IMR-90 (cell line): ENCODE measurements at regions not wholly inside any gene's neighbourhood (a gene's known extent, or its start where the extent isn't known, plus 50 kb on each side); places are given as distances from the start of the nearest gene placed in this dataset.

Source experiments
- ATAC-seq: fragments of 200-7000 bp; cut with Tn5 transposase; 2 replicates; pipeline ENCODE4 v1.9.1; 2020; ENCODE audit warnings: low read depth, mild to moderate bottlenecking, moderate library complexity
- BruUV-seq: library from RNA; stranded (reverse); fragments of 400-500 nt; replicated peaks from 2 replicates; lab custom pipeline; 2021; lab: Mats Ljungman, UMichigan
- CTCF ChIA-PET: fragments of 300-600 bp; formaldehyde crosslinking; extraction: SDS; loops from one replicate; lab custom pipeline; 2021; ENCODE audit warnings: antibody characterized with exemption; lab: Yijun Ruan, JAX
- POLR2A ChIA-PET: fragments of 300-600 bp; sonication (Branson Sonifier 250); formaldehyde crosslinking; loops from one replicate; lab custom pipeline; 2022; ENCODE audit warnings: antibody characterized with exemption; ENCODE audit not compliant: unreplicated experiment; lab: Charles Lee
- DNase-seq: peaks from one replicate; pipeline ENCODE4 v3.0.0; 2013
- H2AFZ ChIP-seq: replicated peaks from 2 replicates; pipeline ENCODE3; 2013; ENCODE audit warnings: low read length, mild to moderate bottlenecking; ENCODE audit not compliant: poor library complexity
- H2AK5ac ChIP-seq: 2 replicates; pipeline ENCODE4 v1.6.1; 2013; ENCODE audit warnings: low read depth, low read length, inconsistent platforms
- H2AK9ac ChIP-seq: replicated peaks from 2 replicates; pipeline ENCODE3; 2013; ENCODE audit warnings: mild to moderate bottlenecking, low read depth, low read length, moderate library complexity; ENCODE audit not compliant: poor library complexity
- H2BK120ac ChIP-seq: 2 replicates; pipeline ENCODE4 v1.6.1; 2013; ENCODE audit warnings: low read depth, low read length, inconsistent platforms
- H2BK15ac ChIP-seq: 3 replicates; pipeline ENCODE4 v1.6.1; 2013; ENCODE audit warnings: low read depth, low read length, inconsistent platforms
- H2BK20ac ChIP-seq: 2 replicates; pipeline ENCODE4 v1.6.1; 2013; ENCODE audit warnings: low read depth, mild to moderate bottlenecking, inconsistent platforms, low read length, moderate library complexity
- H2BK5ac ChIP-seq: 2 replicates; pipeline ENCODE4 v1.6.1; 2013; ENCODE audit warnings: mild to moderate bottlenecking, low read depth, low read length, inconsistent platforms; ENCODE audit not compliant: poor library complexity, severe bottlenecking
- H3K14ac ChIP-seq: replicated peaks from 2 replicates; pipeline ENCODE4 v1.6.1; 2013; ENCODE audit warnings: low read depth, low read length, inconsistent platforms
- H3K18ac ChIP-seq: 2 replicates; pipeline ENCODE4 v1.6.1; 2013; ENCODE audit warnings: low read depth, low read length, control low read depth
- H3K23ac ChIP-seq: 2 replicates; pipeline ENCODE4 v1.6.1; 2013; ENCODE audit warnings: low read depth, low read length, inconsistent platforms
- H3K27ac ChIP-seq: 2 replicates; pipeline ENCODE4 v1.5.1; 2013; ENCODE audit warnings: mild to moderate bottlenecking, control low read depth, low read length; ENCODE audit not compliant: insufficient read depth
- H3K27me3 ChIP-seq: 2 replicates; pipeline ENCODE4 v1.6.1; 2013; ENCODE audit warnings: low read length; ENCODE audit not compliant: control insufficient read depth, insufficient read depth
- H3K36me3 ChIP-seq: 2 replicates; pipeline ENCODE4 v1.6.1; 2013; ENCODE audit warnings: low read length, mixed read lengths; ENCODE audit not compliant: control insufficient read depth, insufficient read depth
- H3K4ac ChIP-seq: 2 replicates; pipeline ENCODE4 v1.6.1; 2013; ENCODE audit warnings: low read depth, low read length, inconsistent platforms
- H3K4me1 ChIP-seq: 2 replicates; pipeline ENCODE4 v1.6.1; 2013; ENCODE audit warnings: low read length, mixed read lengths; ENCODE audit not compliant: control insufficient read depth, insufficient read depth
- H3K4me2 ChIP-seq: 2 replicates; pipeline ENCODE4 v1.6.1; 2013; ENCODE audit warnings: low read depth, mild to moderate bottlenecking, control low read depth, low read length, moderate library complexity
- H3K4me3 ChIP-seq: 2 replicates; pipeline ENCODE4 v1.5.1; 2013; ENCODE audit warnings: low read depth, mild to moderate bottlenecking, control low read depth, low read length, moderate library complexity; ENCODE audit not compliant: insufficient read depth
- H3K56ac ChIP-seq: 2 replicates; pipeline ENCODE4 v1.6.1; 2013; ENCODE audit warnings: low read length, inconsistent platforms; ENCODE audit not compliant: insufficient read depth; ENCODE audit errors: extremely low read depth
- H3K79me1 ChIP-seq, 2 experiments: 2 replicates each; pipeline ENCODE4 v1.6.1; 2013; ENCODE audit warnings: low read length in 2 of 2, inconsistent platforms in 1 of 2, low read depth in 1 of 2
- H3K9ac ChIP-seq: 2 replicates; pipeline ENCODE4 v1.6.1; 2013; ENCODE audit warnings: low read depth, low read length, control low read depth
- H3K9me1 ChIP-seq: 2 replicates; pipeline ENCODE4 v1.6.1; 2013; ENCODE audit warnings: low read length, inconsistent platforms; ENCODE audit not compliant: insufficient read depth
- H3K9me3 ChIP-seq: 2 replicates; pipeline ENCODE4 v1.6.1; 2013; ENCODE audit warnings: low read length; ENCODE audit not compliant: control insufficient read depth, insufficient read depth
- H4K20me1 ChIP-seq: 2 replicates; pipeline ENCODE4 v1.6.1; 2013; ENCODE audit warnings: low read length, inconsistent platforms; ENCODE audit not compliant: insufficient read depth
- H4K5ac ChIP-seq: 2 replicates; pipeline ENCODE4 v1.6.1; 2013; ENCODE audit warnings: mild to moderate bottlenecking, low read depth, low read length, control low read depth
- H4K8ac ChIP-seq, 2 experiments: 2 replicates each; pipeline ENCODE4 v1.6.1; 2013; ENCODE audit warnings: low read depth in 2 of 2, low read length in 2 of 2, control low read depth in 1 of 2, inconsistent platforms in 1 of 2
- H4K91ac ChIP-seq: 2 replicates; pipeline ENCODE4 v1.6.1; 2013; ENCODE audit warnings: low read depth, low read length, inconsistent platforms; ENCODE audit not compliant: insufficient read depth
- BHLHE40 ChIP-seq: fragments of 150-350 bp; IDR thresholded peaks from 2 replicates; pipeline ENCODE4 v1.6.1; 2016; ENCODE audit warnings: mild to moderate bottlenecking, low read depth, low read length
- CEBPB ChIP-seq: IDR thresholded peaks from 2 replicates; pipeline ENCODE4 v1.6.1; 2012; ENCODE audit warnings: low read depth, low read length, improper control_type of control experiment
- CHD1 ChIP-seq: IDR thresholded peaks from 2 replicates; pipeline ENCODE4 v1.6.1; 2012; ENCODE audit warnings: low read depth, low read length, improper control_type of control experiment
- ELK1 ChIP-seq: fragments of 150-350 bp; IDR thresholded peaks from 2 replicates; pipeline ENCODE4 v1.6.1; 2016; ENCODE audit warnings: low read depth, mild to moderate bottlenecking, low read length, moderate library complexity, borderline replicate concordance
- FOS ChIP-seq: fragments of 150-350 bp; IDR thresholded peaks from 2 replicates; pipeline ENCODE4 v1.6.1; 2016; ENCODE audit warnings: low read depth, low read length
- MAFK ChIP-seq: IDR thresholded peaks from 2 replicates; pipeline ENCODE4 v1.6.1; 2012; ENCODE audit warnings: low read depth, low read length, improper control_type of control experiment
- MAZ ChIP-seq: IDR thresholded peaks from 2 replicates; pipeline ENCODE4 v1.6.1; 2012; ENCODE audit warnings: low read depth, mild to moderate bottlenecking, low read length, improper control_type of control experiment, moderate library complexity, borderline replicate concordance
- MXI1 ChIP-seq: IDR thresholded peaks from 2 replicates; pipeline ENCODE4 v1.6.1; 2012; ENCODE audit warnings: low read depth, mild to moderate bottlenecking, low read length, moderate library complexity, borderline replicate concordance
- NFE2L2 ChIP-seq: fragments of 150-350 bp; IDR thresholded peaks from 2 replicates; pipeline ENCODE4 v1.6.1; 2016; ENCODE audit warnings: low read depth, mild to moderate bottlenecking, low read length
- POLR2A ChIP-seq: IDR thresholded peaks from 2 replicates; pipeline ENCODE4 v1.6.1; 2012; ENCODE audit warnings: mild to moderate bottlenecking, low read depth, low read length
- RAD21 ChIP-seq: IDR thresholded peaks from 2 replicates; pipeline ENCODE4 v1.6.1; 2012; ENCODE audit warnings: low read length, improper control_type of control experiment
- RCOR1 ChIP-seq: IDR thresholded peaks from 2 replicates; pipeline ENCODE4 v1.6.1; 2012; ENCODE audit warnings: mild to moderate bottlenecking, low read length, improper control_type of control experiment; ENCODE audit not compliant: insufficient replicate concordance
- RFX5 ChIP-seq: IDR thresholded peaks from 2 replicates; pipeline ENCODE4 v1.8.0; 2012; ENCODE audit warnings: low read depth, mild to moderate bottlenecking, low read length, moderate library complexity
- SMC3 ChIP-seq: fragments of 150-350 bp; IDR thresholded peaks from 2 replicates; pipeline ENCODE4 v1.6.1; 2016; ENCODE audit warnings: low read depth, mild to moderate bottlenecking, antibody characterized with exemption, low read length, moderate library complexity
- USF2 ChIP-seq: fragments of 150-350 bp; IDR thresholded peaks from 2 replicates; pipeline ENCODE4 v1.6.1; 2017; ENCODE audit warnings: mild to moderate bottlenecking, antibody characterized with exemption, low read length, low read depth
- WGBS, 2 experiments: methylation state at CpG; one replicate each; pipeline versions ENCODE4 v1.1.5 to v1.1.7; 2013; ENCODE audit warnings: missing lambda C conversion rate in 2 of 2; ENCODE audit not compliant: insufficient read length in 1 of 2; ENCODE audit errors: extremely low coverage in 2 of 2; 5-methylcytosine and 5-hydroxymethylcytosine counted together
- dilution Hi-C: fragments of 300-500 bp; cut with HindIII; formaldehyde crosslinking; loops from one replicate; pipeline ENCODE4 v1.14.3; 2018; ENCODE audit warnings: low sequenced_read_pairs; ENCODE audit not compliant: unreplicated experiment
- in situ Hi-C: fragments of 300-500 bp; cut with MboI; formaldehyde crosslinking; loops from 3 replicates; pipeline ENCODE4 v1.14.3; 2019; ENCODE audit warnings: low sequenced_read_pairs, inconsistent platforms, mixed read lengths
- intact Hi-C: fragments of 100-400 bp; cut with micrococcal nuclease; formaldehyde crosslinking; loops from 2 replicates; pipeline ENCODE4 v1.10.0; 2022

- no peaks in the 10 kb centered on the region for H3K9me1 ChIP-seq
- CTCF ChIA-PET, result no interaction called here
- dilution Hi-C loops, result no loop called here
- no peak overlapping the region for H2AK9ac ChIP-seq
- no peak overlapping the region for H4K5ac ChIP-seq
- H3K9me3 ChIP-seq, result no peaks in the 10 kb centered on the region
- no peak overlapping the region for H3K4me2 ChIP-seq
- no TSS peak for BruUV-seq
- no peaks in the 10 kb centered on the region for H3K79me1 ChIP-seq
- no peak overlapping the region for H3K4me3 ChIP-seq
- no peak overlapping the region for H2AFZ ChIP-seq
- no peaks in the 10 kb centered on the region for H3K4me1 ChIP-seq
- in situ Hi-C loops, result no loop called here
- POLR2A ChIA-PET, result interaction anchor here (1.0 kb wide), 1 partner anchor 90 kb away, joined by 3 read pairs; the partner anchor contains the start of gene KLF6
- no peak overlapping the region for H3K9ac ChIP-seq
- no peak overlapping the region for H3K27ac ChIP-seq
- WGBS, 2 experiments, result no CpG with 5 or more reads among the region's 6 CpGs
- H2BK120ac ChIP-seq, result no peak overlapping the region; the same call in 1 of the 2 replicates
- H3K23ac ChIP-seq, result no peak overlapping the region
- no peak overlapping the region for H3K14ac ChIP-seq
- DNase-seq (no peak), ATAC-seq (no peak)
- no peak overlapping the region for H2BK15ac ChIP-seq
- H2AK5ac ChIP-seq, result no peak overlapping the region
- H4K8ac ChIP-seq, result no peak overlapping the region
- H3K27me3 ChIP-seq, result no peaks in the 10 kb centered on the region
- H4K20me1 ChIP-seq, result no peaks in the 10 kb centered on the region
- no peak overlapping the region; the same call in 1 of the 2 replicates for H3K4ac ChIP-seq
- no peak overlapping the region for H4K91ac ChIP-seq
- H2BK20ac ChIP-seq, result no peak overlapping the region
- no peak overlapping the region for H2BK5ac ChIP-seq
- H3K36me3 ChIP-seq, result no peaks in the 10 kb centered on the region
- H3K56ac ChIP-seq, result no peak overlapping the region
- intact Hi-C loops, result no loop called here
- H3K18ac ChIP-seq, result no peak overlapping the region
- no peak for TF ChIP-seq USF2
- TF ChIP-seq FOS, result no peak
- TF ChIP-seq RAD21, result no peak
- no peak for TF ChIP-seq CEBPB
- no peak for TF ChIP-seq ELK1
- TF ChIP-seq CHD1, result no peak
- no peak for TF ChIP-seq RCOR1
- no peak for TF ChIP-seq MXI1
- no peak for TF ChIP-seq NFE2L2
- no peak for TF ChIP-seq MAZ
- TF ChIP-seq RFX5, result no peak
- TF ChIP-seq SMC3, result no peak
- no peak for TF ChIP-seq BHLHE40
- no peak for TF ChIP-seq MAFK
- TF ChIP-seq POLR2A, result no peak
Observed at GRCh38 chr10:3874990-3875841, 90.2 kb upstream of the KLF6 start.
